Midbrain (tissue), 1 donor: ENCODE measurements at regions not wholly inside any gene's neighbourhood (a gene's known extent, or its start where the extent isn't known, plus 50 kb on each side); places are given as distances from the start of the nearest gene placed in this dataset.
A peak's percentile ranks its signal among the peaks of the same experiment; 100 is the strongest.
"Not testable (repeated sequence)": the region's sequence is repeated elsewhere in the genome, so short reads cannot be mapped to it uniquely, and the experiment has no call there.

Source experiments
- DNase-seq: peaks from one replicate; lab custom pipeline; 2025; lab: John Stamatoyannopoulos, UW

DNA sequence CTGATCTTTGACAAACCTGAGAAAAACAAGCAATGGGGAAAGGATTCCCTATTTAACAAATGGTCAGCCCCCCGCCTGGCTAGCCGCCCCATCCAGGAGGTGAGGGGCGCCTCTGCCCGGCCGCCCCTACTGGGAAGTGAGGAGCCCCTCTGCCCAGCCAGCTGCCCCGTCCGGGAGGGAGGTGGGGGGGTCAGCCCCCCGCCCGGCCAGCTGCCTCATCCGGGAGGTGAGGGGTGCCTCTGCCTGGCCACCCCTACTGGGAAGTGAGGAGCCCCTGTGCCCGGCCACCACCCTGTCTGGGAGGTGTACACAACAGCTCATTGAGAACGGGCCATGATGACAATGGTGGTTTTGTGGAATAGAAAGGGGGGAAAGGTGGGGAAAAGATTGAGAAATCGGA is 717.1 kb downstream of the COL12A1 start:
- not testable (repeated sequence) for DNase-seq

DNA sequence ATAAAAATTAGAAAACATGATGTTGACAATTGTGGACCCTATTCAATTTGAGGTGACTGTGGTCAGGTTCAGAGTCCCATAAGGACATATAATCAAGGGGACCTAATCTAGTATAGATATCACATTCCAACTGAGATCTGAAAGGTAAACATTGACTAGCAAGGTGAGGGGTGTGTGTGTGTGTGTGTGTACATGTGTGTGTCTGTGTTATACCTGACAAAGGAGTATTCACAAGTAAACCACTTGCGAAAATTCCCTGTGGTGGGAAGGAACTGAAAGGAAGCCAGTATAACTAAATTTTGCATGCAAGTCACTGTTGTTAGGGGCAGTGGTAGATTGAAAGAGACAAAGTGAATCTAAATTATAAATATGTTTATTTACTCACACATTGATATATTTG is 723.7 kb downstream of the COL12A1 start:
- DNase-seq, result no peak

DNA sequence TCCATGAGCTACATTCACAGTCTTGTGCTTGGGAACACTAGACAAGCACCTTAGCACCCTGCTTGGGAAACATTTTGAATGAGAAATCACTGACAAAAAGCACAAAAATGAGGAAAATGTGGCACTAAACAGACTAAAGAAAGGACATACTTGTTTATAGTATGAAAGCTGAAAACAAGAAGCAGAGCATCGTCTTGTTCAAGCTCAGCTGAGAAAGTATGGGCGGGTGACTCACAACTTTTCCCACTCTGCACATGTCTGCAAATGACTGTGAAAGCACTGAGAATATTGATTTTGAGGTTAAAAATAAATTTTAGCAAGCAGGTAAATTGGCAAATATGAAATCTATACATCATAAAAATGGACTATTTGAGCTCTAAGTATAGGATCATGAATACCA is 725.3 kb downstream of the COL12A1 start:
- no peak for DNase-seq

DNA sequence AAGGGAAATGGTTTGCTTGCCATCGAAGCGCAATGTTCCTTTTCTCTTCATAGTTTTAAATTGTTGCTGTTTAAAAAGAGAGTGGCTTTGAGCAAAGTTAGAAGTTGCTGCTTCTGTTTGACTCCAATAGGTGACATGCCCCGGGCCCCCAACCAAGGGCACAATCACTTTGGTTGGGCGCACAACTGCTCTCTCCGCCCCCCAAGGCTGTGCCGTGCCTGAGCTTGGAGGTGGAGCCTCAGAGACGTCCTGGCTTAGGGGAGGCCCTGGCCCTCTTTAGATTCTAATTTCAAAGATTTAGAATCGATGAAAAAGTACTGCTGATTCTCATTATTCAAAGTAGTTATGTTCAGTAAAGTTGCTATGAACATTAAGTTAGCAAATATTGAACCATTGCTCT is 725.9 kb downstream of the COL12A1 start:
- DNase-seq, result no peak

DNA sequence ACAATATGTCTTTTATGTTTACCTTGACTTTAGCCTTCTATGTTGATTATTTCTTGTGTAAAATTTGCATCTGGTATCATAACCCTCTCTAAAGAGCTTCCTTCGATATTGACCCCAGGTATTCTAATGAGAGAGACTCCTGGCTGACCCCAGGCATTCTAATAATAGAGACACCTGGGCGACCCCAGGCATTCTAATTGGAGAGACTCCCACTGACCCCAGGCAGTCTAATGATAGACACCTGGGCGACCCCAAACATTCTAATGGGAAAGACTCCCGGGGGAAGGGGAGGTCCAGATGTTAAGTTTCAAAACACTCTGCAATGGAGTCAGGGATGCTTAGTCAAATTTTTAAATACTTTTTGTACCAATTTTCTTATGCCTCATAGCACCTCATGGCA is 726.4 kb downstream of the COL12A1 start:
- DNase-seq, result no peak

DNA sequence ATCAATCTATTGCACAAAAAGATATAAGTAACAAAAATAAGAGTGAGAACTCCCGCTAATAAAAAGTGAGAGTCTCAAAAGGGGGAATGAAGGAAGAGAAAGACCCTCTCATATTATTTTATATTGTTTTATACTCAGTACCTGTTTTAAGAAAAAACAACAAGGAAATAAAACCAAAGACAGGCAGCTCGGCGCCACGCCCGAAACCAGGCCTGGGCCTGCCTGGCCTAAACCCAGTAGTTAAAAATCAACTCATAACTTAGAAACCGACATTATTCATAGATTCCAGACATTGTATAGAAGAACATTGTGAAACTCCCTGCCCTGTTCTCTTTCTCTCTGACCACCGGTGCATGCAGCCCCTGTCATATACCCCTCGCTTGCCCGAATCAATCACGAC is 731.8 kb downstream of the COL12A1 start:
- DNase-seq, result not testable (repeated sequence)

DNA sequence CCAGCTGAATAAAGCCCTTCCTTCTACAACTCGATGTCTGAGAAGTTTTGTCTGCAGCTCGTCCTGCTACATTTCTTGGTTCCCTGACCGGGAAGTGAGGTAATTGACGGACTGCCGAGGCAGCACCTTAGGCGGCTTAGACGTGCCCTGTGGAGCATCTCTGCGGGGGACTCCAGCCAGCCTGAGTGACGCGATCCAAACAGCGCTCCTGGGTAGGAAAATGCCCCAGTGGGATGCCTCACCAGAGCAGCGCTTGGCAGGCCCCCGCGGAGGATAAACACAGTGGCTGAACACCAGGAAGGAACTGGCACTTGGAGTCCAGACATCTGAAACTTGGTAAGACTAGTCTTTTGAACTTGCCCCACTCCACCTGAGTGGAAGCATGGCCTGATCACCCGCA is 737.3 kb downstream of the COL12A1 start:
- not testable (repeated sequence) for DNase-seq

DNA sequence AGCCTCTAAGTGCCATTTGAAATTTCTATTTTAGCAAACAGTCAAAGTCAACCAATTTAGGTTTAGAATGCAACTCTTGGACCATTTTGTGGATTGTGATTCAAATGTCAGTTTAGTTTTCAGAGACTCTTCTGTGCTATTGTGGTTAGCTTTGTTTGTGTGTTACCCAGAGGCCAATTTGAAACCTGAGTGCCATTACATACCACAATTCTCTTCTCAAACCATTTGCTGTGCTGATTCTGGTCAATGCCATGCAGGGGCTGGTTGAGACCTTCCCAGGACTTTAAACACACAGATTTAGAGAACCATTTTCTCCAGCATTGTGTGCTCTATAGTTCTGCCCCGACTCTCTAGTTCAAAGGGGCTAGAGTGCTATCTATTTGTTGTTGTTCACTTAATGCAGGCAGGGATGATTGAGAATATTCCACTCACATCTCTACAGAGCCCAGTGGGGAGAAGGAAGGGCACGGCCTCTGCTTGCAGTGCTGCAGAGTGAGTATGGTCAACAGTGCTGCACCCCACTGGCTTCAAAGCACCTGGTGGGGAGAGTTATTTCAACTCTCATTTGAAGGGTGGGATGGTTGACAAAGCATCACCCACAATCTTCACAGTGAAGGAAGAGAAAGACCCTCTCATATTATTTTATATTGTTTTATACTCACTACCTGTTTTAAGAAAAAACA is 738.2 kb downstream of the COL12A1 start:
- DNase-seq, result no peak

DNA sequence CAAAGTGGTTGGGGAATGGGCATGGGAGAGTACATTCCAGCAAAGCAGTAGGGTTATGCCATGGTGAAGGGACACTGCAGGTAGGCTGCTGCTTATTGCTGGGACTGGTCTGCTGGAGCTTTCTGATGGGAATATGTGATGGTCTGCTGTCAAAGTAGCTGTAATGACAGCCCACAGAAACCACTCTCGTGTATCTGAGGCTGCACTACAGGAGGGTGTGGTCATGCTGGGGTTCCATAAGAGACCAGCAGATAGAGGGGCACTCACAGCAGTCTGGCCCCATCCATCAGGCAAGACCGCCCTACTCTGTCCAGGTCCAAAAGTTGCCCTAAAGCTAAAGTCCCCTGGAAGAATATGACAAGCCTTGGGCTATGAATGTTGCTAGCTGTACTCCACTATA is 739.3 kb downstream of the COL12A1 start:
- no peak for DNase-seq

DNA sequence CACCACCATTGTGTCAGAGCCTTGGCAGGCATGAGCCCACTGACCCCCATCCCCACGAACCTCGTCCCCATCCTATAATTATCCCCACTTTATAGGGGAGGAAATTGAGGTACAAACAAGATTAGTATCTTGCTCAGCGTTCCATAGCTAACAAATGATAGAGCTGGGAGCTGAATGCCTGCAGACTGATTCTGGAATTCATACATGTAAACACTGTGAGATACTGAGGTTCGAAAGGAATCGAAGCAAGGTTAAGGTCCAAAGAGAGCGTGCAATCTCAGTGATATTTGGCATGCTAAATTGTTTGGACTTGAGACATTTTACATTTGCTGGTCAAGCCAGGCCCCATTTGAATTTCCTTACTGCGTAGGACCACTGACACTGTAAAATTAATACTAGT is 746.6 kb downstream of the COL12A1 start:
- no peak for DNase-seq

DNA sequence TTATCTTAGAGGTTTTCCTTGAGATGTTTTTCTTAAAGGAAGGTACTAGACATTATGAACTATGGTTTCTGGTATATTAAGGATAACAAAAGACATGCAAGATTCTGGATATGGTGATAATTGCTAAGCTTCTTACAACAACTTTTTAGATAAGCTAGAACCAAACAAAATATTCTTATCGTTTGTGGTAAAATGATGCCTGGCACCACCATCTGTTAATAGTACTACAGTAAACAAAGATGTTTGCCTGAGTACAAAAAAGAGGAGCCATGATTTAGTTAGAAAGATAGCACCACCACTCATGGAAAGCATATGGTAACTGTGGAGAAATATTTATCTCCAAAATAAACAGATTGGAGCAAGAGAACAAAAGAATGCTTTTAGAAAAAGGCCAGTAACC is 747.3 kb downstream of the COL12A1 start:
- no peak for DNase-seq

DNA sequence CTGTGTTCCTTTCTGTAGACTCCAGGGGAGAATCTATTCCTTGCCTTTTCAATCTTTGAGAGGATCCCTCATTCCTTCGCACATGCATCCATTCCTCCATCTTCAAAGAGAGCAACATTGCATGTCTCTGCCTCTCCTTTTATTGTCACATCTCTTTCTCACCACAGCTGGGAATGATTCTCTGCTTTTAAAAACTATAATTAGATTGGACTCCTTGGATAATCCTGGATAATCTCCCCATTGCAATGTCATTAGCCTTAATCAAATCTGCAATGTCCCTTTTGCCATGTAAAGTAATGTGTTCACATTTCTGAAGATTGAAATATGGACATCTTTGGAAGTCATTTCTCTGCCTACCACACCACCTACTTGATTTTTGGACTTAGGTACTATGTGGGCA is 750.1 kb downstream of the COL12A1 start:
- no peak for DNase-seq

DNA sequence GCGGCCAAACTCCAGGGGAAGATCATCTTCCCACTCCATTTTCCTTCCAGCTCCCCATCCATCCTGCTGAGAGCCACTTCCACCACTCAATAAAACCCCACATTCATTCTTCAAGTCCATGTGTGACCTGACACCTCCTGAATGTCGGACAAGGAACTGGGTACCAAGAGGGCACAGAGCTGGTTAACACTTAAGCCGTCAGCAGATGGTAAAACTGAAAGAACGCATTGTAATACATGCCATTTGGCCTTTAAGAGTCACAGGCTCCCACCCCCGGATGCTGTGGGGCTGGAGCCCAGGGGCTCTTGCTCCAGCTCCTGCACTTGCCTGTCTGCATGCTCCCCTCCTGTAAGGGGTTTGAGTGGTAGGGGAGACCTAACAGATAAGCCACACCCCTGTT is 753.9 kb downstream of the COL12A1 start:
- DNase-seq, result no peak

DNA sequence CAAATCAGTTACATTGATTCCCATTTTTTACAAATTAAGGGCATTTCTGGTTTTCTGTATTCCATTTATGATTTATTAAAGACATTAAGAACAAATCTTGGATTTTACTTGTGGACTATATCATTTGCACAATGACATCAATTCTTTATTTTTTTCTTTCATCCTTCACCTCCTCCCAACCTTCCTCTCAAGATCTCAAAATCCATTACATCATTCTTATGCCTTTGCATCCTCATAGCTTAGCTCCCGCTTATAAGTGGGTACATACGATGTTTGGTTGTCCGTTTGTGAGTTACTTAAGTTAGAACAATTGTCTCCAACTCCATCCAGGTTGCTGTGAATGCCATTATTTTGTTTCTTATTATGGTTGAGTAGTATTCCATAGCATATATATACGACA is 752.8 kb downstream of the CD109 start:
- no peak for DNase-seq

DNA sequence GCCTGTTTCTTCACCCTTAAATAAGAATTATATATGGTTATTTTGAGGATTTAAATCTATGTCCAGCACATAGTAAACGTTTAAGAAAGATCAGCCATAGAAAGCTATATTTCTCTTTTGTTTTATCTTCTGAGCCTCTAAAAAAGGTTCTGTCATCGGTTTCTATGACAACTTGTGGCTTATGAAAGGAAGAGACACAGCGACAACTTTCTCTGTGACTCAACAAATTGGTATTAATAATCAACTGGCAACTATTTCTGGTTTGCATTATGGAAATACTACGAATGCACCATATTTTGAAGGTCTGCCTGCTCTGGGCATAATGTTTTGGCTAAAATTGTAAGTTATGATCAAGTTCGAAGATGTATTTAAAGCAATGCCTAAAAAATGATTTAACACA is 751.0 kb downstream of the CD109 start:
- no peak for DNase-seq

DNA sequence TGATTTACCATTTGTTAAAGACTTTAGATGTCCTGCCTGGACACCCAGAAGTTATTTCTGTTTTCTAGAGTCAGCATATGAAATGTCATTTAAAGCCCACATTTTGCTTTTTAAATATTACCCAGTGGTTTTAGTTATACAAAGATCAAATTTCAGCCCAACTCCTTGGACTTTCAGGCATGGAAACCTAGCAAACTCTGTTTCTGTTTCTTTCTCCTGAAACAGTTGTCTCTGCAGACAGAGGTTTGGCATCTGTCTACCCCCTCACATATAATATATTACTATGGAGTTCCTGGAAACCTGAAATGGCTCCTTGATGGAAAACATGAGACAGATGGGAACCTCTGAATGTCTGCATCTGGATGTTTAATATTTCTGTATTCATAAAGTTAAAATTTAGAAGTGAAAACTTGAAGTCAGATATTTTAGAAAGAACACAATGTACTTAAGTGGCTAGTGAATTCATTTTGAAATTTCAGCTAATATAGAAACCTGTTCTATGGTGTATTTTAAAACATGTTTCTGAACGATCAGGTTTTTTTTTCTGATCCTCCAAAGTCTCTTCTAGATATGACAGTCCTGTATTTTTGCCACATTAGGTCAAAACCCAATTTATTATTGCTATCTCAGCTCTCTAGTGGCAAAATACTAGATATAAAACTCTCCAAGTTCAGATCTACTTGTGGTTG is 743.3 kb downstream of the CD109 start:
- no peak for DNase-seq

DNA sequence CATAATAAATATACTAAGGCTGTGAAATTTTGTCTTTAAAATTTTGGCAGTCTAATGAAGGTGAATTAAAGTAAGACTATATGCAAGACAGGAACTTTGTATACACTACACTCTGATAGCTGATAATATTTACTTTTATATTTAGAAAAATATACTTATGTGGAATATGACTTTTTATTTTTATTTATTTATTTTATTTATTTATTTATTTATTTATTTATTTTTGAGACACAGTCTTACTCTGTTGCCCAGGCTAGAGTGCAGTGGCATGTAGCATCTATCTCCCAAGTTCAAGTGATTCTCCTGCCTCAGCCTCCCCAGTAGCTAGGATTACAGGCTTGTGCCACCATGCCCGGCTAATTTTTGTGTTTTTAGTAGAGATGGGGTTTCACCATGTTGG is 742.4 kb downstream of the CD109 start:
- not testable (repeated sequence) for DNase-seq

DNA sequence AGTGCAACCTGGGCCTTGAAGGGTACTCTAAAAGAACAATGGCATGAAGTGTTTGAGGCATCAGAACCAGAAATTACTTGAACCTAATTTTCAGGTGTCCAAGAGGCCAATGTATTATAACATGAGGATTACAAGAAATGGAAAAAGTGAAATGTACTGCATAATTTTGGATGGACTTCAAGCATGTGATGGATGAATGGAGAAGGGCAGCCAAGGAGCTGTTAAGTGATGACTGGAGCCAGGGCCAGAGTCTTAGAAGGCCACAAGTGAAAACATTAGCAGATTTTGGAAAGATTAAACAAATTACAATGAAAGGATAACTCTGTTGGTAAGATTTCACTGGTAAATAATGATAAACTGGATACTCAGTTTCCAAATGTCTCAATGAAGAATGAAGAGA is 738.2 kb downstream of the CD109 start:
- DNase-seq, result no peak

DNA sequence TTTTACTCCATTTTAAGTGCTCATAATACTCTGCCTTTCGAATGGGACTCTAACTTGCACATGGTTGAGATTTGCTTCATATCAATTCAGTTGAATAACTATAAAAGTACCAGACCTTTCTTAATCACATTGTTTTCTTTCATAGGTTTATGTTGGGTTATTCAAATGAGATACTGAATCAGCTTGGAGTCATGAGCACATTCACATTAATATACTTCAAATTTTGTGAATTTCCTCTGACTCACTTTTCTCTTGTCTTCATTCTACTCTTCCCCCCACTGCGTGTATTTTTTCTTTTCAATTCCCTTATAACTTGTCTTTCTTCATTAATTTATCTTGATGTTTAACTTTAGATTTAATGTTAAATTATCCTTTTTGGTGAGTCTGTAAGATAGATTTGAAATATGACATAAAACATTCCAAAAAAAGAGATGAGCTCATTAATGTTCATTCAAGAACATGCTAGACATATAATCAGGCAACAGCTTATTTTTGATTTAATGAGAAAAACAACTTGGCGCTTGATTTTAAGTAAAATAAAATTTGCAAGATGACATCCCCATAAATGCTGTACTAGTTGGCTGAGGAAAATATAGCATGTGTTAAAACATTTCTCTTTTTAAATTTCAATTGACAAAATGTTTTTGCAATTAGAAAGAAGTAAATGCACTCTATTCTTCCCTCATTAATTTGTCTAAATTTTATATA is 736.0 kb downstream of the CD109 start:
- DNase-seq, result no peak

DNA sequence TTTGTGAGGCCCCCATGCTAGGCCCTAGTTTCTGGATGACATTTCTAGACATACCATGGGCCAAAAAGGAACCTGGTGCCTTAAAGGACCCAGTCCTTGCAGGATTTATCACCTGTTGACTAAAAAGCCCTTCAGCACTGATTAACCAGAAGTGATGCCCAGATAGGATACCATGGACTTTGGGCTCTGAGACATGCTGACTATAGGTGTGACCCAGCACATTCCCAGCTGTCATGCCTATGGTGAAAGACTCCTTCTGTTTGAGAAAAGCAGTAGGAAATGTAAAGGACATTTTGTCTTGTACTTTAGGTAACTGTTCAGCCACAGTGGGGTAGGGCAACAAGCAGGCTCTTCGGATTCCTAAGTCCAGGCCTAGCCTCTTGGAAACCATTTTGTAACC is 724.2 kb downstream of the CD109 start:
- DNase-seq, result no peak

DNA sequence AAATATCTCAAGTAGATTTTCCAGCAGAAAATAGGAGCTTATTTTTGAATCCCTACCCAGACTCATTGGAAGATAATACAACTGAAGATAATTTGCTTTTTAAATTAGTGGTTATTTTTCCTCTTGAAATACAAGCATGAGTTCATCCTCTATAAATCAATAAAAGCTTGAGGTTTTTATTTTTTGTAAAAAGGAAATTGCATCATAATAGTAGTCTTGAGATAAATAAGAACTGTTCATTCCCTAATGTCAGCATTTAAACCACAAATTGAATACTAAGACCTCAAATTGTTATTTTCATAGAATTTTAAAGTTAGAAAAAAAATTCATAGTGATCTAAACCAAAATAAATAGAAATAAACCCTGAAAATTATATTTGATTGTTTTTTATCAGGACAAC is 719.1 kb downstream of the CD109 start:
- no peak for DNase-seq

DNA sequence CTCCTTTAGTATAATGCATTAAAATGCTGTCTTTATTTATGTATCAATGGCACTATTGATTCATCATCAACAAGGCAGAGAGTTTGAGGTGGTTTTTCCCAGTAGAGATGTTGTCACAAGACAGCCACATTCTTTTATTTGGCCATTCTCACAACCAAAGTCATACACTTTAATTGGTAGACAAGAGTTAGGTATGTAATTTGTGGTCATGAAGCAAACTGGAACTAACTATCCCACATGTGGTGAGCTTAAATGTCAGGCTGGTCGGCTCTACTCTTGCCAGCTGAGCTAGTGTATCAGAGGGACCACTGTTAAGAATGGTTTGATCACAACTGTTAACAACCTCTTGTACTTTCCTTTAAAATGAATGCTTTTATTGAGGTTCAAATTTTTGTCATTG is 714.6 kb downstream of the CD109 start:
- no peak for DNase-seq

DNA sequence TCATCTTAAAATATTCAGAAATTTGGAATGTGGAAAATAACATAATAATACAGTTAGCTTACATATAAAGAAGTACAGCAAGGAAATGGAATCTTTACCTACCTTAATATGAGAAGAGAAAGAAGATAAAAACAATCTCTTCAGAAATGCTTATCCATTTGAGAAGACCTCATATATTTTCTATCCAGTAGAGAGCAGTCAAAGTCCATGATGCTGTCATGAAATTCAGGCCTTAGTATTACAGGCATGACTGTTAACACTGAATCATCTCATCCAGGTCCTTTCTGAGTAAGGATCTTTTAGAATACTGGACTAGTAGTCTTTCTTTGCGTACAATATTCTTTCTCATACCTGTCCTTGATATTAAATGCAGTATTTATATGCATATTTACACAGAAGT is 713.4 kb downstream of the CD109 start:
- peak; percentile 2 for DNase-seq
